ENCODE measurements at regions not wholly inside any gene's neighbourhood (a gene's known extent, or its start where the extent isn't known, plus 50 kb on each side); places are given as distances from the start of the nearest gene placed in this dataset.
"Not testable (repeated sequence)": the region's sequence is repeated elsewhere in the genome, so short reads cannot be mapped to it uniquely, and the experiment has no call there.

- DNase-seq = no peak
- Mint-ChIP-seq H3K4me1 (no peaks in the 10 kb centered on the region), H3K4me3 (no peak overlapping the region), H3K27me3 (ENCODE audit: low read depth in 3 of 3) (no peaks in the 10 kb centered on the region), H3K27ac (no peak overlapping the region), H3K36me3 (no peaks in the 10 kb centered on the region), H3K9me3 (peaks cover 10 to 52% (median 22%) of the 10 kb centered on the region in 6 donors)
These were observed 544.9 kb upstream of the DDX18 start for GRCh38 chr2:117269574-117269973.

- DNase-seq = no peak
- H3K36me3 Mint-ChIP-seq = no peaks in the 10 kb centered on the region
- no peaks in the 10 kb centered on the region for H3K27me3 Mint-ChIP-seq (ENCODE audit: low read depth in 3 of 3)
- H3K4me1 Mint-ChIP-seq = no peaks in the 10 kb centered on the region
- peaks cover 7 to 50% (median 20%) of the 10 kb centered on the region in 6 donors for H3K9me3 Mint-ChIP-seq
- no peak overlapping the region for H3K27ac Mint-ChIP-seq
- H3K4me3 Mint-ChIP-seq = no peak overlapping the region
These were observed 542.9 kb upstream of the DDX18 start for GRCh38 chr2:117271631-117272030.

GRCh38 chr2:117273009-117273671, 541.4 kb upstream of the DDX18 start:
- H3K36me3 Mint-ChIP-seq = no peaks in the 10 kb centered on the region
- no peaks in the 10 kb centered on the region for H3K27me3 Mint-ChIP-seq (ENCODE audit: low read depth in 3 of 3)
- H3K9me3 Mint-ChIP-seq = peaks cover 5 to 43% (median 22%) of the 10 kb centered on the region in 6 donors
- DNase-seq = no peak
- H3K4me1 Mint-ChIP-seq = no peaks in the 10 kb centered on the region
- H3K4me3 Mint-ChIP-seq = no peak overlapping the region
- no peak overlapping the region for H3K27ac Mint-ChIP-seq

GRCh38 chr2:117293012-117293411, 521.5 kb upstream of the DDX18 start:
- peaks cover 0 to 4% (median 0%) of the 10 kb centered on the region in 3 donors for H3K36me3 Mint-ChIP-seq
- H3K4me1 Mint-ChIP-seq = no peaks in the 10 kb centered on the region
- H3K27ac Mint-ChIP-seq = no peak overlapping the region
- H3K27me3 Mint-ChIP-seq (ENCODE audit: low read depth in 3 of 3) = no peaks in the 10 kb centered on the region
- no peak for DNase-seq
- H3K9me3 Mint-ChIP-seq = peaks cover 4 to 55% (median 24%) of the 10 kb centered on the region in 6 donors
- no peak overlapping the region for H3K4me3 Mint-ChIP-seq

GRCh38 chr2:117299451-117299850, 515.0 kb upstream of the DDX18 start:
- H3K27ac Mint-ChIP-seq = no peak overlapping the region
- no peak for DNase-seq
- peaks cover 9 to 45% (median 24%) of the 10 kb centered on the region in 6 donors for H3K9me3 Mint-ChIP-seq
- no peaks in the 10 kb centered on the region for H3K27me3 Mint-ChIP-seq (ENCODE audit: low read depth in 3 of 3)
- H3K4me3 Mint-ChIP-seq = no peak overlapping the region
- peaks cover 0 to 6% (median 4%) of the 10 kb centered on the region in 3 donors for H3K36me3 Mint-ChIP-seq
- no peaks in the 10 kb centered on the region for H3K4me1 Mint-ChIP-seq

GRCh38 chr2:117308861-117309770, 505.4 kb upstream of the DDX18 start:
- Mint-ChIP-seq H3K4me1 (no peaks in the 10 kb centered on the region), H3K36me3 (peaks cover 0 to 3% (median 0%) of the 10 kb centered on the region in 3 donors), H3K9me3 (peaks cover 8 to 47% (median 21%) of the 10 kb centered on the region in 6 donors), H3K4me3 (no peak overlapping the region), H3K27me3 (ENCODE audit: low read depth in 3 of 3) (peaks cover 0 to 2% (median 0%) of the 10 kb centered on the region in 3 donors), H3K27ac (no peak overlapping the region)
- no peak for DNase-seq

GRCh38 chr2:117321816-117322215, 492.7 kb upstream of the DDX18 start:
- DNase-seq = no peak
- Mint-ChIP-seq H3K27me3 (ENCODE audit: low read depth in 3 of 3) (no peaks in the 10 kb centered on the region), H3K4me3 (no peak overlapping the region), H3K36me3 (no peaks in the 10 kb centered on the region), H3K27ac (no peak overlapping the region), H3K9me3 (peaks cover 0 to 35% (median 10%) of the 10 kb centered on the region in 6 donors), H3K4me1 (no peaks in the 10 kb centered on the region)

- Mint-ChIP-seq H3K27me3 (ENCODE audit: low read depth in 3 of 3) (no peaks in the 10 kb centered on the region), H3K4me3 (no peak overlapping the region), H3K36me3 (no peaks in the 10 kb centered on the region), H3K9me3 (peaks cover 0 to 30% (median 4%) of the 10 kb centered on the region in 6 donors), H3K27ac (no peak overlapping the region), H3K4me1 (no peaks in the 10 kb centered on the region)
- no peak for DNase-seq
These were observed 491.2 kb upstream of the DDX18 start for GRCh38 chr2:117323331-117323730.

- Mint-ChIP-seq H3K4me1 (no peaks in the 10 kb centered on the region), H3K27ac (no peak overlapping the region), H3K9me3 (peaks cover 1 to 17% (median 5%) of the 10 kb centered on the region in 6 donors), H3K27me3 (ENCODE audit: low read depth in 3 of 3) (no peaks in the 10 kb centered on the region), H3K36me3 (no peaks in the 10 kb centered on the region), H3K4me3 (no peak overlapping the region)
- no peak for DNase-seq
These were observed 483.9 kb upstream of the DDX18 start for GRCh38 chr2:117330641-117331040.

- Mint-ChIP-seq H3K4me3 (no peak overlapping the region), H3K4me1 (no peaks in the 10 kb centered on the region), H3K9me3 (peaks cover 5 to 25% (median 11%) of the 10 kb centered on the region in 6 donors), H3K27ac (no peak overlapping the region), H3K36me3 (no peaks in the 10 kb centered on the region), H3K27me3 (ENCODE audit: low read depth in 3 of 3) (no peaks in the 10 kb centered on the region)
- DNase-seq = no peak
These were observed 478.5 kb upstream of the DDX18 start for GRCh38 chr2:117335967-117336366.

GRCh38 chr2:117336496-117336895, 478.0 kb upstream of the DDX18 start:
- Mint-ChIP-seq H3K36me3 (no peaks in the 10 kb centered on the region), H3K4me1 (no peaks in the 10 kb centered on the region), H3K27me3 (ENCODE audit: low read depth in 3 of 3) (peaks cover 0 to 2% (median 0%) of the 10 kb centered on the region in 3 donors), H3K27ac (no peak overlapping the region), H3K4me3 (no peak overlapping the region), H3K9me3 (peaks cover 6 to 30% (median 11%) of the 10 kb centered on the region in 6 donors)
- DNase-seq = no peak

- H3K36me3 Mint-ChIP-seq; H3K27ac Mint-ChIP-seq; H3K4me1 Mint-ChIP-seq; DNase-seq; H3K27me3 Mint-ChIP-seq (ENCODE audit: low read depth in 3 of 3); H3K4me3 Mint-ChIP-seq: not testable (repeated sequence)
- peaks cover 5 to 37% (median 11%) of the 10 kb centered on the region in 6 donors for H3K9me3 Mint-ChIP-seq
These were observed 476.5 kb upstream of the DDX18 start for GRCh38 chr2:117337981-117338380.

- DNase-seq = no peak
- H3K9me3 Mint-ChIP-seq = peaks cover 5 to 43% (median 12%) of the 10 kb centered on the region in 6 donors
- H3K4me1 Mint-ChIP-seq = no peaks in the 10 kb centered on the region
- no peaks in the 10 kb centered on the region for H3K36me3 Mint-ChIP-seq
- no peak overlapping the region for H3K27ac Mint-ChIP-seq
- peaks cover 0 to 2% (median 0%) of the 10 kb centered on the region in 3 donors for H3K27me3 Mint-ChIP-seq (ENCODE audit: low read depth in 3 of 3)
- no peak overlapping the region for H3K4me3 Mint-ChIP-seq
These were observed 474.5 kb upstream of the DDX18 start for GRCh38 chr2:117339980-117340379.

- H3K4me3 Mint-ChIP-seq = no peak overlapping the region
- peaks cover 0 to 2% (median 0%) of the 10 kb centered on the region in 3 donors for H3K27me3 Mint-ChIP-seq (ENCODE audit: low read depth in 3 of 3)
- no peaks in the 10 kb centered on the region for H3K4me1 Mint-ChIP-seq
- no peak for DNase-seq
- peaks cover 2 to 34% (median 13%) of the 10 kb centered on the region in 6 donors for H3K9me3 Mint-ChIP-seq
- H3K27ac Mint-ChIP-seq = no peak overlapping the region
- no peaks in the 10 kb centered on the region for H3K36me3 Mint-ChIP-seq
These were observed 472.8 kb upstream of the DDX18 start for GRCh38 chr2:117341690-117342089.
